SK-N-MC (cell line): ENCODE measurements at regions not wholly inside any gene's neighbourhood (a gene's known extent, or its start where the extent isn't known, plus 50 kb on each side); places are given as distances from the start of the nearest gene placed in this dataset.

ENCODE experiments used
- DNase-seq: peaks from one replicate; pipeline ENCODE4 v3.0.0-alpha.2; 2011; ENCODE audit warnings: low read depth, low spot score
- H3K27ac ChIP-seq: fragments of 200-600 bp; sonication (generic); 2 replicates; pipeline ENCODE4 v1.5.1; 2016; ENCODE audit warnings: mixed run types
- H3K36me3 ChIP-seq: fragments of 200-600 bp; sonication (generic); 2 replicates; pipeline ENCODE4 v1.6.1; 2017; ENCODE audit warnings: antibody characterized with exemption, low read length, mixed read lengths; ENCODE audit not compliant: insufficient read depth
- H3K4me3 ChIP-seq: fragments of 200-600 bp; sonication (generic); 2 replicates; pipeline ENCODE4 v1.5.1; 2016
- H3K9ac ChIP-seq: fragments of 200-600 bp; sonication (generic); 2 replicates; pipeline ENCODE4 v1.8.0; 2017; ENCODE audit warnings: mixed run types, mixed read lengths; ENCODE audit not compliant: insufficient read length
- H3K9me3 ChIP-seq: fragments of 200-600 bp; sonication (generic); 2 replicates; pipeline ENCODE4 v1.6.1; 2017; ENCODE audit warnings: low read depth, mild to moderate bottlenecking, antibody characterized with exemption, low read length, moderate library complexity, mixed read lengths
- EZH2 ChIP-seq: fragments of 200-600 bp; sonication (generic); IDR thresholded peaks from one replicate; pipeline ENCODE4 v1.6.1; 2017; ENCODE audit warnings: antibody characterized with exemption
- FOXP2 ChIP-seq: optimal IDR thresholded peaks from 2 replicates; pipeline ENCODE3; 2011; ENCODE audit warnings: mild to moderate bottlenecking, moderate library complexity; ENCODE audit not compliant: insufficient read depth; ENCODE audit errors: extremely low read length, control extremely low read depth
- POLR2AphosphoS5 ChIP-seq: IDR thresholded peaks from 2 replicates; pipeline ENCODE4 v1.6.1; 2012; ENCODE audit warnings: mild to moderate bottlenecking, low read depth, low read length, borderline replicate concordance

DNA sequence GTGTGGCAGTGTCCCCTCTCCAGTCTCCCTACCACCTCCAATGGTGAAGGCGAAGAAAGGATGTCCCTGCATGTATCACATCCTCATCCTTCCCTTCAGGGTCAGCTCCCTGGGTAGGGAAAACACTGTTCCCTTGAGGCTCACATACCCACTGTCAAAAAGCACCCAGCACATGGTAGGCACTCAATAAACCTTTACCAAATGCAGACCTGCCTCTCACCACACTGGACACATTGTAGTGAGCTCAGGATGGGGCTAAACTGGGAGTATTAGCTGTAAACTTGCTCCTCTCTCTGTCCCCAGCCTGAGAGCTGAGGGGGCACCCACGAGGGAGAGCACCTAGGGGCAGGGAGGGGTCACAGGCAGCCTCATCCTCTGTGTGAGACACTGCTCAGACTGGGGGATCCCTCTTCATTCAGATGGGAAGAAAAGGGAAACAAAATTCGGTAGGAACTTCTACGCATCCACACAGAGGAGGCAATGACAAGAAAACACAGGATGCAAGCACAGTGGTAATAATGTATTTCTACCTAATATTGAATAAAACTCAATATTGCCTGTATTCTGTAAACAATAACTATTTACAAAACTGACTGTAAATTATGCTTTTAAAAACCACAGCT, 101.6 kb upstream of the TOP3B start:
- TF ChIP-seq FOXP2: no peak
- no peak for TF ChIP-seq EZH2
- no peak for TF ChIP-seq POLR2AphosphoS5

DNA sequence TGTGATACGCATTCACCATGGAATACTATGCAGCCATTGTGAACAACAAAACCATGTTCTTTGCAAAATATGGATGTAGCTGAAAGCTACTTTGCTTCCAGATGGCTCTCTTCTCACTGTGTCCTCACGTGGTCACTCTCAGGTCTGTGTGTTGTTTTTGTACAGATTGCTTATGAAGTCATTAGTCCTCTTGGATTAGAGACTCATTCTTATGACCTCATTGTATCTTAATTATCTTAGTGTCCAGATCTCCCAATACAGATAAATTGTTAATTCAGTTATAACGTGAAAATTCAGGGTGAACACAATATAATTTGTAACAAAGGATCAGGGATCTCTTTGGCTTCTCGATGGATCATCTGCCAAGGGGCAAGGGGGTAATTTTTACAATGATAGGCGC, 100.4 kb upstream of the TOP3B start:
- Histone ChIP-seq H3K27ac (no peak overlapping the region), H3K4me3 (no peak overlapping the region), H3K36me3 (no peaks in the 10 kb centered on the region), H3K9ac (no peak overlapping the region), H3K9me3 (no peaks in the 10 kb centered on the region)
- DNase-seq: no peak
- no peak for TF ChIP-seq EZH2
- no peak for TF ChIP-seq POLR2AphosphoS5
- TF ChIP-seq FOXP2: no peak

More for the DNA sequence above, 101.6 kb upstream of the TOP3B start:
- no peak for DNase-seq
- Histone ChIP-seq H3K9ac (no peak overlapping the region), H3K36me3 (no peaks in the 10 kb centered on the region), H3K9me3 (no peaks in the 10 kb centered on the region), H3K4me3 (no peak overlapping the region), H3K27ac (no peak overlapping the region)

DNA sequence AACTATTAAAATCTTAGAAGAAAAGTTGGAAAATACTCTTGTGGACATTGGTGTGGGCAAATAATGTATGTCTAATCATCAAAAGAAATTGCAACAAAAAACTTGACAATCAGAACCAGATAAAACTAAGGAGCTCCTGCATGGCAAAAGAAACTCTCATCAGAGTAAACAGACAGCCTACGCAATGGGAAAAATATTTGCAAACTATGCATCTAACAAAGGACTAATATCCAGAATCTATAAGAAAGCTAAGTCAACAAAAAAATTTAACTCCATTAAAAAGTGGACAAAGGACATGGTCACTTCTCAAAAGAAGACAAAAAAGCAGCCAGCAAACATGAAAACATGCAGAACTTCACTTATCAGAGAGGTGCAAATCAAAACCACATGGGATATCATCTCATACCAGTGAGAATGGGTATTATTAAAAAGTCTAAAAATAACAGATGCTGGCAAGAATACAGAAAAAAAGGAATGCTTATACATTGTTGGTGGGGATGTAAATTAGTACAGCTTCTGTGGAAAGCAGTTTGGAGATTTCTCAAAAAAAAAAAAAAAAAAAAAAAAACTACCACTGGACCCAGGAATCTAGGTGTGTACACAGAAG, 99.7 kb upstream of the TOP3B start:
- Histone ChIP-seq H3K36me3 (no peaks in the 10 kb centered on the region), H3K27ac (no peak overlapping the region), H3K9ac (no peak overlapping the region), H3K4me3 (no peak overlapping the region), H3K9me3 (no peaks in the 10 kb centered on the region)
- no peak for DNase-seq
- TF ChIP-seq FOXP2: no peak
- no peak for TF ChIP-seq EZH2
- no peak for TF ChIP-seq POLR2AphosphoS5

DNA sequence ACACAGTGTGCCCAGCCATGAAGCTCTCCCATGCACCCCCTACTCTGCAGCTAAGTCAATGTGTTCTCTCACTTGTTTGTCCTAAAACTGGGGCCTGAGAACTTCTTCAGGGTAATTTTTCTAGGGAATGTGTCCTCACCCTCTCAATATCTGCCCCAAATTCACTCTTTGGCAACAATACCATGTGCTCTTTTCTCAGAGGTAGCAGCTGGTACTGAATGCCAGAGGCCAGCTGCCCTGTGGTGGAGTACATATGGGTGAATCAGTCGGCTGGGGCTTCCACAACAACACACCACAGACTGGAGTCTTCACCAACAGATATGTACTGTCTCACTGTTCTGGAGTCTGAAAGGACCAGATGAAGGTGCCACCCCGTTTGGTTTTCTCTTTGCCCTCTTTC, 97.7 kb upstream of the TOP3B start:
- DNase-seq: no peak

DNA sequence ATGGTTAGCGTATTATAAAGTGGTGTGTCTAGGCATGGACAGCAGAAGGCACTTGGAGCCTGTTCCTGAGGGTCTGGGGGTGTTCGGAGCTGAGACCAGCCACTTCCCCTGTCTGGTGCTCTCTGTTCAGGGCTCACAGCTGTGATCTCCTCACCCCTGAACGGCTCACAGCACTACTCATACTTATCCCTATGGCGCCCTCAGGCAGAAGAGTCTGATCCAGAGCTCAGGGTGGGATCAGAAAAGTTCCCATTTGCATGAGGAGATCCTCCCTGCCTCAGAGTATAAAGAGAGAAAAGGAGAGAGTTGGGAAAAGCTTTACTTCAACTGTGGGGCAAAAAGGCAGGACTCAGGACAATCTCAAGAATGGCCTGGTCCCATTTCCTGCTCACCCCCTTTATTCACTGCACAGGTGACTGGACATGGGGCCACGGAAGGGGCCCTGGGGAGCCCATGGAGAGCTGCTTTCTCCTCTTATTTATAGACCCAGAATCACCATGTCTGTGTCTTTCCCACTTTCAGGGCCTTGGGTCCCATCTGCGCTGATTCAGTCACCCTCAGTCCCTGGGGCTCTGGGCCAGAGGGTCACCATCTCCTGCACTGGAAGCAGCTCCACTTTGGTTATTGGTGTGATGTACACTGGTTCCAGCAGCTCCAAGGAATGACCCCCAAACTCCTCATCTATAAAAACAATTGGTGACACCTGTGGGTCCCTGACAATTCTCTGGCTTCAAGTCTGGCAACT, 97.0 kb upstream of the TOP3B start:
- Histone ChIP-seq H3K36me3 (no peaks in the 10 kb centered on the region), H3K27ac (no peak overlapping the region), H3K9ac (no peak overlapping the region), H3K4me3 (no peak overlapping the region), H3K9me3 (no peaks in the 10 kb centered on the region)
- no peak for DNase-seq
- TF ChIP-seq POLR2AphosphoS5 (no peak), FOXP2 (no peak), EZH2 (no peak)

More for the DNA sequence above, 97.7 kb upstream of the TOP3B start:
- H3K36me3 ChIP-seq: no peaks in the 10 kb centered on the region
- H3K9me3 ChIP-seq: no peaks in the 10 kb centered on the region
- H3K9ac ChIP-seq: no peak overlapping the region
- no peak overlapping the region for H3K27ac ChIP-seq
- H3K4me3 ChIP-seq: no peak overlapping the region
- TF ChIP-seq EZH2: no peak
- TF ChIP-seq FOXP2: no peak
- no peak for TF ChIP-seq POLR2AphosphoS5

DNA sequence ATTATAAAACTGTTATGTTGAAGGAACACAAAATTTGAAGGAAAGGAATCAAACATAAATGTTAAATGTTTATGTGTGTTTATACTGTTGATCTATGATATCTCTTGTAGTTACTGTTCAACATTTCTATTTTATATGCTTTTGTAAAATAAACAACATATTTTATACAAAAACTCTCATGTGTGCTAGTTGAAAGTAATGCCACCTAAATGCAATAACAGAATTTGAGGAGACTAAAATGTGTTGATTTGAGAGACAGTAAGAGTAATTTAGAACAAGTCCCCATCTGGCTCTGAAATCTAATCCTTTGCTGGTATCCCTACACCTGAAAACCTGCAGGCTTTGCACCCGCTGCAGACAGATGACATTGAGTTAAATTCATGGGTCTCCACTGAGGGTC, 95.7 kb upstream of the TOP3B start:
- DNase-seq: no peak
- TF ChIP-seq FOXP2 (no peak), EZH2 (no peak), POLR2AphosphoS5 (no peak)
- H3K9me3 ChIP-seq: no peaks in the 10 kb centered on the region
- no peaks in the 10 kb centered on the region for H3K36me3 ChIP-seq
- H3K27ac ChIP-seq: no peak overlapping the region
- no peak overlapping the region for H3K9ac ChIP-seq
- no peak overlapping the region for H3K4me3 ChIP-seq

DNA sequence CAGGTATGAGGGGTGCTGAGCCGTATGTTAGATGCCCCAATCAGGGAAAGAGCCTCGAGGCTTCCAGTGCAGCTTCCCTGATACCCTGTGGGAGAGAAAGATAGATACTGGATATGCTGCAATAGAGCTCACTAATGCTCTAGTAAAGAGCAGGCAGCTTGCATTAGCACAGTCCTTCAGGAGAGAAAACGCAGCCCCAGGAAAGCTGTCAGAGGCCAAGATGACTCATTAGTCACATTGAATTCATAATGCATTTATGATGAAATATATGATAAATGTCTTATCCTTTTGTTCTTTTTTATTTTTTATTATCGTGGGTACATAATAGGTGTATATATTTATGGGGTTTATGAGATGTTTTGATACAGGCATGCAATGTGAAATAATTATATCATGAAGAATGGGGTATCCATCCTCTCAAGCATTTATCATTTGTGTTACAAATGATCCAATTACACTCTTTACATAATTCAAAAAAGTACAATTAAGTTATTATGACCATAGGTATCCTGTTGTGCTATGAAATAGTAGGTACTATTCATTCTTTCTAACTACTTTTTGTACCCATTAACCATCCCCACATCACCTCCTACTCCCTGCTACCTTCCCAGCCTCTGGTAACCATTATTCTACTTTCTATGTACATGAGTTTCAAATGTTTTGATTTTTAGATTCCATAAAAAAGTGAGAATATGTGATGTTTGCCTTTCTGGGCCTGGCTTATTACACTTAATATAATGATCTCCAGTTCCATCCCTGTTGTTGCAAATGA, 94.5 kb upstream of the TOP3B start:
- Histone ChIP-seq H3K9ac (no peak overlapping the region), H3K36me3 (no peaks in the 10 kb centered on the region), H3K27ac (no peak overlapping the region), H3K9me3 (no peaks in the 10 kb centered on the region), H3K4me3 (no peak overlapping the region)
- TF ChIP-seq POLR2AphosphoS5: no peak
- TF ChIP-seq FOXP2: no peak
- TF ChIP-seq EZH2: no peak
- no peak for DNase-seq

DNA sequence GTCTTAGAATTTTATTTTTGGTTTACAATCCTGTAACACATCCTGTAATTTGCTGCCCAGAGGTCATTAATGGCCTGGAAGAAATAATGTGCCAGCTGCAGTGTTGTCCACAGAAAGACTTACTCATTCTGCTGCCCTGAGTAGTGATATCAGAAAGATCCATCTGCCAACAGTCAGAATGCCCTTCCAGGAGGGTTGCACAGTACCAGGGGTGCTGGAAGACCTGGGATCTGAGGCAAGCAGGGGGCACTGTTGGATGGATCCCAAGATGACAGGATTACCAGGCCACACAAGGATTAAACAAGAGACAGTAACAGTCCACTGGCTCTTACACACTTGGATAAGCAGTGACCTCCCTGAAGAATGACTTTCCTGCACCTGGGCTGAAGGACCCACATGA, 93.8 kb upstream of the TOP3B start:
- H3K27ac ChIP-seq: no peak overlapping the region
- no peak overlapping the region for H3K4me3 ChIP-seq
- TF ChIP-seq POLR2AphosphoS5 (no peak), EZH2 (no peak), FOXP2 (no peak)
- H3K36me3 ChIP-seq: no peaks in the 10 kb centered on the region
- no peaks in the 10 kb centered on the region for H3K9me3 ChIP-seq
- DNase-seq: no peak
- no peak overlapping the region for H3K9ac ChIP-seq
